ENCODE measurements at regions not wholly inside any gene's neighbourhood (a gene's known extent, or its start where the extent isn't known, plus 50 kb on each side); places are given as distances from the start of the nearest gene placed in this dataset.

GRCh38 chr4:45199736-45200135, 473.4 kb upstream of the GNPDA2 start:
- no peak for DNase-seq

- no peak for DNase-seq
These were observed 462.1 kb upstream of the GNPDA2 start for GRCh38 chr4:45188501-45188900.

- no peak for DNase-seq
These were observed 459.9 kb upstream of the GNPDA2 start for GRCh38 chr4:45186249-45186648.

GRCh38 chr4:45183905-45184304, 457.5 kb upstream of the GNPDA2 start:
- DNase-seq, result no peak

- DNase-seq, result no peak
These were observed 446.3 kb upstream of the GNPDA2 start for GRCh38 chr4:45172636-45173035.

GRCh38 chr4:45160951-45161350, 434.6 kb upstream of the GNPDA2 start:
- no peak for DNase-seq

GRCh38 chr4:45155081-45155777, 428.9 kb upstream of the GNPDA2 start:
- DNase-seq, result no peak

- DNase-seq, result no peak
These were observed 421.5 kb upstream of the GNPDA2 start for GRCh38 chr4:45147866-45148265.

GRCh38 chr4:45131020-45131419, 404.7 kb upstream of the GNPDA2 start:
- DNase-seq, result no peak

- no peak for DNase-seq
These were observed 396.1 kb upstream of the GNPDA2 start for GRCh38 chr4:45122406-45122805.

GRCh38 chr4:45121426-45121975, 395.1 kb upstream of the GNPDA2 start:
- DNase-seq, result no peak

- DNase-seq, result no peak
These were observed 393.8 kb upstream of the GNPDA2 start for GRCh38 chr4:45120163-45120562.

GRCh38 chr4:45119376-45119775, 393.0 kb upstream of the GNPDA2 start:
- no peak for DNase-seq

- no peak for DNase-seq
These were observed 376.4 kb upstream of the GNPDA2 start for GRCh38 chr4:45102716-45103115.

- DNase-seq, result no peak
These were observed 374.8 kb upstream of the GNPDA2 start for GRCh38 chr4:45100956-45101818.

GRCh38 chr4:45099471-45099870, 373.1 kb upstream of the GNPDA2 start:
- DNase-seq, result no peak

GRCh38 chr4:45094684-45095083, 368.3 kb upstream of the GNPDA2 start:
- no peak for DNase-seq

- no peak for DNase-seq
These were observed 355.7 kb upstream of the GNPDA2 start for GRCh38 chr4:45082101-45082500.

- no peak for DNase-seq
These were observed 353.3 kb upstream of the GNPDA2 start for GRCh38 chr4:45079616-45080015.

- DNase-seq, result no peak
These were observed 351.8 kb upstream of the GNPDA2 start for GRCh38 chr4:45078201-45078600.

GRCh38 chr4:45072981-45073380, 346.6 kb upstream of the GNPDA2 start:
- DNase-seq, result no peak

GRCh38 chr4:45064741-45065140, 338.4 kb upstream of the GNPDA2 start:
- DNase-seq, result no peak

GRCh38 chr4:45063696-45064095, 337.3 kb upstream of the GNPDA2 start:
- DNase-seq, result no peak

- no peak for DNase-seq
These were observed 336.7 kb upstream of the GNPDA2 start for GRCh38 chr4:45062935-45063545.
